NCI-H510A treated with DMSO at 0.1 percent for 48 hours (cell line): ENCODE measurements at regions not wholly inside any gene's neighbourhood (a gene's known extent, or its start where the extent isn't known, plus 50 kb on each side); places are given as distances from the start of the nearest gene placed in this dataset.
"Not testable (repeated sequence)": the region's sequence is repeated elsewhere in the genome, so short reads cannot be mapped to it uniquely, and the experiment has no call there.

ENCODE experiments used
- DNase-seq: peaks from one replicate; lab custom pipeline; 2025; lab: John Stamatoyannopoulos, UW

- no peak for DNase-seq
These were observed 660.6 kb upstream of the CHD1 start for GRCh38 chr5:99589424-99589823.

GRCh38 chr5:99587983-99588382 is 659.2 kb upstream of the CHD1 start:
- no peak for DNase-seq

- no peak for DNase-seq
These were observed 658.1 kb upstream of the CHD1 start for GRCh38 chr5:99586878-99587277.

- not testable (repeated sequence) for DNase-seq
These were observed 652.4 kb upstream of the CHD1 start for GRCh38 chr5:99581204-99581603.

- DNase-seq: not testable (repeated sequence)
These were observed 634.3 kb upstream of the CHD1 start for GRCh38 chr5:99562937-99563627.

GRCh38 chr5:99553211-99553810 is 624.5 kb upstream of the CHD1 start:
- DNase-seq: no peak

GRCh38 chr5:99544356-99544755 is 615.5 kb upstream of the CHD1 start:
- DNase-seq: no peak

GRCh38 chr5:99543841-99544240 is 615.0 kb upstream of the CHD1 start:
- DNase-seq: no peak

GRCh38 chr5:99534241-99534640 is 605.4 kb upstream of the CHD1 start:
- not testable (repeated sequence) for DNase-seq

- not testable (repeated sequence) for DNase-seq
These were observed 592.9 kb upstream of the CHD1 start for GRCh38 chr5:99521666-99522065.

- DNase-seq: not testable (repeated sequence)
These were observed 587.2 kb upstream of the CHD1 start for GRCh38 chr5:99515864-99516490.

GRCh38 chr5:99510237-99510866 is 581.5 kb upstream of the CHD1 start:
- not testable (repeated sequence) for DNase-seq

GRCh38 chr5:99509064-99509463 is 580.3 kb upstream of the CHD1 start:
- DNase-seq: not testable (repeated sequence)

- not testable (repeated sequence) for DNase-seq
These were observed 566.6 kb upstream of the CHD1 start for GRCh38 chr5:99495456-99495855.

- not testable (repeated sequence) for DNase-seq
These were observed 549.6 kb upstream of the CHD1 start for GRCh38 chr5:99478450-99478849.

GRCh38 chr5:99473328-99473727 is 544.5 kb upstream of the CHD1 start:
- not testable (repeated sequence) for DNase-seq

GRCh38 chr5:99471726-99472125 is 542.9 kb upstream of the CHD1 start:
- not testable (repeated sequence) for DNase-seq

GRCh38 chr5:99471178-99471577 is 542.4 kb upstream of the CHD1 start:
- DNase-seq: not testable (repeated sequence)

- not testable (repeated sequence) for DNase-seq
These were observed 541.8 kb upstream of the CHD1 start for GRCh38 chr5:99470636-99471035.

- DNase-seq: no peak
These were observed 531.9 kb upstream of the CHD1 start for GRCh38 chr5:99460701-99461100.

- no peak for DNase-seq
These were observed 524.4 kb upstream of the CHD1 start for GRCh38 chr5:99453196-99453595.

- no peak for DNase-seq
These were observed 521.0 kb upstream of the CHD1 start for GRCh38 chr5:99449786-99450185.

GRCh38 chr5:99445805-99446204 is 517.0 kb upstream of the CHD1 start:
- DNase-seq: no peak
